ENCODE measurements at regions not wholly inside any gene's neighbourhood (a gene's known extent, or its start where the extent isn't known, plus 50 kb on each side); places are given as distances from the start of the nearest gene placed in this dataset.

- TF ChIP-seq CTCF (IDR thresholded peaks at IDR 0.05): no peak
- TF ChIP-seq POLR2A (IDR thresholded peaks at IDR 0.05): no peak
These were observed 231.9 kb upstream of the SIX2 start for GRCh38 chr2:45241061-45241561.

Measured in body of pancreas (tissue), 4 donors.